ENCODE measurements at regions not wholly inside any gene's neighbourhood (a gene's known extent, or its start where the extent isn't known, plus 50 kb on each side); places are given as distances from the start of the nearest gene placed in this dataset.

DNA sequence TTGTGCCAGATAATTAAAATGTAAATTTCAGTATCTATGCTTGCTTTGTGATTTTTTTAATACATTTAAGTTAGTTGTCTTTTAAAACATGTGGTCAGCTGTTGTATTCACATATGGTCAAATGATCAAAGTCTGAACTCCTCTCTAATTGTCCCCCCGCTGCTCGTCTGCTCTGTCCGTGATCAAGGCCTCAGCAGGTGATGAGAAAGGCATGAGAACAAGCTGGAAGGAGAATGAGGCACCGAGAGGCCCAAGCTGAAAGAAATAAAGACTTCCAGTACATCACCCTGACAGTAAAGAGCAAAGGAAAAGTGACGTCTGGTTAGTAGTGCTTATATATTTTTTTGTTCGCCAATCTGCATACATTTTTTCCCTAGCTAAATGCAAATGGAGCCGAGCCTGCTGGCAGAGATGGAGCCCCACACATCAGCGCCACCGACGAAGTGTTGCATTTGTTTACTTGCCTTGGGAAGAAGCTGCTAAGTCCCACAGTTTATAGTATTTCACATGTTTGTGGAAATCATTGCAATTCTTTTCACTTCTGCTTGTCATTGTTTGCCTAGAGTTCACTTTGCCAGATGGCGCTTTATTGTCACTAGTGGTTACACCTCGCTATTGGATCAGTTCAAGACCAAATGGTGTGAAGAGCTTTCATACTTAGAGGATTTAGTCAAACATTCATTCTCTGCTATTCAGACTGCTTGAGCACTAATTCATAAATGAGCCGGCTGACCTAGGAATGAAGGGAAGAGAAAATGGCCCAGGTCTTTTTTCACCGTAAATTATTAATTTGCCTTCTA lies 181.5 kb downstream of the ZIC3 start (continued):
- TF ChIP-seq PBX2 (CRISPR knock-in tag; IDR thresholded peaks at IDR 0.05; ENCODE audit: low read depth) (no peak), PBX2 (tag; conservative IDR thresholded peaks at IDR 0.05; ENCODE audit: low read depth) (no peak), KAT8 (IDR thresholded peaks at IDR 0.05; ENCODE audit: low read depth) (no peak), SMAD2 (IDR thresholded peaks at IDR 0.05; ENCODE audit: low read depth, low read length) (no peak)

- POLR2A ChIA-PET, result no interaction called here
- no peaks in the 10 kb centered on the region for H4K20me1 ChIP-seq (replicated peaks; ENCODE audit: control insufficient read depth, insufficient read depth, low read length)
- H3K9me1 ChIP-seq (ENCODE audit: control insufficient read depth, insufficient read depth, low read length), result no peaks in the 10 kb centered on the region
- CTCF ChIA-PET (ENCODE audit: low intra/inter-chr PET ratio), result no interaction called here
- ATAC-seq (no peak), FAIRE-seq (no peak), DNase-seq (ENCODE audit: extremely low read depth in 1 of 4, low spot score in 3 of 4) (no peak)
- no peak overlapping the region for H2AFZ ChIP-seq (ENCODE audit: low read depth, low read length)
- in situ Hi-C loops (cut with MboI) (no loop called here), intact Hi-C loops (cut with micrococcal nuclease) (no loop called here)
- H3K4me3 ChIP-seq, result no peak overlapping the region
- H3K9ac ChIP-seq (ENCODE audit: insufficient read depth in 1 of 2, low read depth in 2 of 2, low read length in 2 of 2), result no peak overlapping the region
- BruUV-seq (replicated peaks), result no TSS peak
- H3K36me3 ChIP-seq (ENCODE audit: control insufficient read depth, insufficient read depth, low read length), result no peaks in the 10 kb centered on the region
- no peak overlapping the region for H3K27ac ChIP-seq (ENCODE audit: extremely low read depth, low read depth, low read length)
- no peak overlapping the region for H3K4me2 ChIP-seq (ENCODE audit: insufficient read depth, low read length)
- no peaks in the 10 kb centered on the region for H3K79me2 ChIP-seq (ENCODE audit: control insufficient read depth, insufficient read depth, low read length)
- no peaks in the 10 kb centered on the region for H3K9me3 ChIP-seq (replicated peaks; ENCODE audit: control insufficient read depth, insufficient read depth, low read depth, low read length)
- 0% methylated on average over 6 of the region's 7 CpGs for WGBS (ENCODE audit: insufficient coverage, low coverage, missing lambda C conversion rate)
- no peaks in the 10 kb centered on the region for H3K27me3 ChIP-seq (ENCODE audit: control insufficient read depth in 2 of 2, insufficient read depth in 2 of 2, low read length in 2 of 2)
- no peaks in the 10 kb centered on the region for H3K4me1 ChIP-seq (replicated peaks in 1 of 2; ENCODE audit: control insufficient read depth in 2 of 2, insufficient read depth in 2 of 2, low read length in 2 of 2)
- no peak for TF ChIP-seq NFIC (IDR thresholded peaks at IDR 0.05)
- TF ChIP-seq NFXL1 (CRISPR knock-in tag; IDR thresholded peaks at IDR 0.05), result no peak
- TF ChIP-seq PML (IDR thresholded peaks at IDR 0.05; ENCODE audit: low read length), result no peak
- no peak for TF ChIP-seq POLR3A (IDR thresholded peaks at IDR 0.05; ENCODE audit: borderline replicate concordance, extremely low read depth, insufficient read depth, insufficient read length)
- TF ChIP-seq KLF13 (tag; IDR thresholded peaks at IDR 0.05; ENCODE audit: borderline replicate concordance, low read depth), result no peak
- no peak for TF ChIP-seq HNRNPLL (IDR thresholded peaks at IDR 0.05; ENCODE audit: low read depth, low read length, poor library complexity, severe bottlenecking)
- no peak for TF ChIP-seq ZNF224 (CRISPR knock-in tag; IDR thresholded peaks at IDR 0.05)
- no peak for TF ChIP-seq ZNF165 (CRISPR knock-in tag; IDR thresholded peaks at IDR 0.05; ENCODE audit: borderline replicate concordance)
- no peak for TF ChIP-seq HDAC3 (IDR thresholded peaks at IDR 0.05; ENCODE audit: borderline replicate concordance, partially characterized antibody)
- no peak for TF ChIP-seq ZEB2 (IDR thresholded peaks at IDR 0.05)
- no peak for TF ChIP-seq ZNF174 (CRISPR knock-in tag; IDR thresholded peaks at IDR 0.05)
- no peak for TF ChIP-seq PKNOX1 (IDR thresholded peaks at IDR 0.05)
Observed at GRCh38 chrX:137748827-137749226, 182.9 kb downstream of the ZIC3 start.

Measured in K562 (cell line).